Ovary (tissue), 7 donors: ENCODE measurements at regions not wholly inside any gene's neighbourhood (a gene's known extent, or its start where the extent isn't known, plus 50 kb on each side); places are given as distances from the start of the nearest gene placed in this dataset.
A peak's percentile ranks its signal among the peaks of the same experiment; 100 is the strongest.

ENCODE experiments used
- DNase-seq, 5 donors: peaks; one replicate each; pipeline ENCODE4 v3.0.0-alpha.2; 2019 to 2020
- H3K27ac ChIP-seq, 2 donors: fragments of 200-600 bp; one replicate each; pipeline versions ENCODE4 v1.5.1 to v1.8.0; 2019 to 2022
- H3K27me3 ChIP-seq: fragments of 200-600 bp; one replicate; pipeline ENCODE4 v1.8.0; 2022
- H3K36me3 ChIP-seq: fragments of 200-600 bp; sonication (generic); one replicate; pipeline ENCODE4 v1.5.1; 2019
- H3K4me1 ChIP-seq: one replicate; pipeline ENCODE4 v1.8.1; 2013; ENCODE audit warnings: mild to moderate bottlenecking, moderate library complexity; ENCODE audit not compliant: insufficient read depth
- H3K4me3 ChIP-seq: fragments of 200-600 bp; sonication (generic); one replicate; pipeline ENCODE4 v1.5.1; 2017
- H3K9me3 ChIP-seq, 2 donors: fragments of 200-600 bp in 1 of 2; sonication (generic) in 1 of 2; one replicate each; pipeline versions ENCODE4 v1.5.1 to v1.8.1; 2013 to 2019; ENCODE audit warnings: mild to moderate bottlenecking in 1 of 2, moderate library complexity in 1 of 2
- EP300 ChIP-seq: sonication (generic); formaldehyde crosslinking; IDR thresholded peaks from one replicate; pipeline ENCODE4 v1.6.1; 2017; ENCODE audit warnings: antibody characterized with exemption
- POLR2A ChIP-seq: fragments of 450-650 bp; IDR thresholded peaks from one replicate; pipeline ENCODE4 v1.6.1; 2017; ENCODE audit warnings: antibody characterized with exemption, mild to moderate bottlenecking, moderate library complexity
- WGBS, 3 donors: extraction: QIAGEN DNeasy Blood & Tissue Kit in 1 of 3; methylation state at CpG; one replicate each; pipeline versions ENCODE4 v1.1.5 to v1.1.7; 2013 to 2017; 5-methylcytosine and 5-hydroxymethylcytosine counted together
- intact Hi-C, 4 donors: fragments of 100-400 bp; cut with DNase I; formaldehyde crosslinking; loops; one replicate each; pipeline versions ENCODE4 v1.11.0 to v1.15.1; 2022 to 2023
- TF ChIP-seq, protein P1 (sequence below), 3 donors: fragments of 450-650 bp in 2 of 3; fragments of 200-600 bp in 1 of 3; IDR thresholded peaks; one replicate each; pipeline versions ENCODE4 v1.5.1 to v1.8.0; 2016 to 2022; ENCODE audit warnings: antibody characterized with exemption in 3 of 3, mild to moderate bottlenecking in 1 of 3
- donor health status: DM: no; HTN: no; CAD: no; lungs with moderate emphysema.
- donor health status: DM: no; HTN: no; CAD: no.
- donor health status: Bipolar disorder and iron deficiency.
- donor health status: DM: no; HTN: no; CAD: no.
- donor health status: DM: yes; HTN: yes; CAD: no.

DNA sequence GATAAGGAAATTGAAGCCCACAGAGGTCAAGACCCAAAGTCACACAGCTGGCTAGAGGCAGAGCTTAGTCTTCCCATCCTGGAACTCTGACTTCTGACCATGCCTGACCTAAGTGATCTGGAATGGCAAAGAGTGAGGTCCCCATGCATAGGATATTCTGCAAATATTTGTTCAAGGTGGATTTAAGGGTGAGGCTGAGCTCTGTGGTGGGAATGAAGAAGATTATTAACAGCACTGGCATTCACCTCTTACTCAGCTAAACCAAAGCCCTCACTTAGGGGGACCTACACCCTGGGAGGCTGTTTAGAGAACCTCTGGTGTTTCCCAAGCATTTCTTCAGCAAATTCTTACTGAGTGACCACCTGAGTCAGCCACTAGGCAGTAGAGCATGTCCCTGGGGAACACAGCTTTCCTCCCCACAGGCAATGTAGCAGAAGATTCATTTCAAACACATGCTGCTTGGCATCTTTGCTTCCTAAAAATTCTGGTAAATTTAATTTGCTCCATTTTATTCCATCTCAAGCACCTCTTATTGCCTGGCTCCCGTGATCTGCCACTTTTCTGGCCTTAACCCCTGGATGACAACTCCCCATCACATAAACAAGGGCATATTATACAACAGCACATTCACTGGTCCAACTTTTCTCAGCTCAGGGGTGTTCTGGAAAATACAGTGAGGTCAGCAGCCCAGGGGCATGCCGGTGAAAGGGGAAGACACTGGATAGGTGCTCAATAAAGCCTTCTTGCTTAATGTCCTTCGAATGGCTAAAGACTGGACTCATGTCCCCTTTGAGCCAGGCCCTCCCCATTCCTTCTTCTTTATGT lies 176.0 kb downstream of the ABHD5 start:
- Histone ChIP-seq H3K9me3 (no peaks in the 10 kb centered on the region), H3K27ac (no peak overlapping the region), H3K4me1 (peaks cover 4% of the 10 kb centered on the region), H3K27me3 (no peaks in the 10 kb centered on the region), H3K4me3 (no peak overlapping the region), H3K36me3 (no peaks in the 10 kb centered on the region)
- 79 to 86% (median 85%) methylated on average over 3 of the region's 3 CpGs for WGBS, 3 donors
- DNase-seq: no peak
- TF ChIP-seq, protein P1, sequence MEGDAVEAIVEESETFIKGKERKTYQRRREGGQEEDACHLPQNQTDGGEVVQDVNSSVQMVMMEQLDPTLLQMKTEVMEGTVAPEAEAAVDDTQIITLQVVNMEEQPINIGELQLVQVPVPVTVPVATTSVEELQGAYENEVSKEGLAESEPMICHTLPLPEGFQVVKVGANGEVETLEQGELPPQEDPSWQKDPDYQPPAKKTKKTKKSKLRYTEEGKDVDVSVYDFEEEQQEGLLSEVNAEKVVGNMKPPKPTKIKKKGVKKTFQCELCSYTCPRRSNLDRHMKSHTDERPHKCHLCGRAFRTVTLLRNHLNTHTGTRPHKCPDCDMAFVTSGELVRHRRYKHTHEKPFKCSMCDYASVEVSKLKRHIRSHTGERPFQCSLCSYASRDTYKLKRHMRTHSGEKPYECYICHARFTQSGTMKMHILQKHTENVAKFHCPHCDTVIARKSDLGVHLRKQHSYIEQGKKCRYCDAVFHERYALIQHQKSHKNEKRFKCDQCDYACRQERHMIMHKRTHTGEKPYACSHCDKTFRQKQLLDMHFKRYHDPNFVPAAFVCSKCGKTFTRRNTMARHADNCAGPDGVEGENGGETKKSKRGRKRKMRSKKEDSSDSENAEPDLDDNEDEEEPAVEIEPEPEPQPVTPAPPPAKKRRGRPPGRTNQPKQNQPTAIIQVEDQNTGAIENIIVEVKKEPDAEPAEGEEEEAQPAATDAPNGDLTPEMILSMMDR (IDR thresholded peaks at IDR 0.05): no peak
- TF ChIP-seq EP300 (no peak), POLR2A (no peak)
- intact Hi-C loops: loop anchor here in 1 of 4 donors (10.0 kb wide), 1 partner anchor 332 kb away; no protein-coding TSS in a partner anchor

DNA sequence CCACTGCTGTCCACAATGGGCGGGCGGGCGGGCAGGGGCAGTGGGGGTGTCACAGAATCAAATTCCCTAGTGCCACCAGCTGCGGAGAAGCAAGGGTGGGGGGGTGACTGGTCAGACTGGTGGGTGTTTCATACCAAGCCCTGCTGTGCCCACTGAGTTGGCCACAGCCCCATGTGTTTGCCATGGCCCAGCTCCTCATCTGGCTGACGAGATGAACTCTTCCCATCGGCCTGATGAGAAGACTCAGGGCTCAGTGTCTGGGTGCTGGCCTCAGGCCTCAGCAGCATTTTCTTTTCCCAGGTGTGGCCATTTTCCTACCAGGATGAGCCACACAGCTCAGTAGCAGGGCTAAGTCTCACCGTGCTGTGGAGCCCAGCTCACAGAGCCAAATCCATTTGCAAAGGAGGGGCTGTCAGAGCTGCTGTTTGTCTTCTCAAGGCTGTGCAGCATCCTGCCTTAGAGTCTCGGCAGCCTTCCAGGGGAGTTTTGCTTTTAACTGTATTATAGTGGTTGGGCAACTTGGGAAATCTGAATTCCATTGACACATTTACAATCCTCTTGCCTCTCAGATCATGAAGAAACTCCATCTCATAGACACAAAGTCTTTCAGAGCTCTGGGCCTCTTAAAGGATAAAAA lies 176.8 kb downstream of the ABHD5 start:
- no peaks in the 10 kb centered on the region for H3K9me3 ChIP-seq
- DNase-seq: peak in 3 of 5 donors; percentile 26 to 73 (median 47)
- H3K27me3 ChIP-seq: no peaks in the 10 kb centered on the region
- WGBS, 3 donors: 61 to 68% (median 63%) methylated on average over 8 of the region's 8 CpGs
- H3K36me3 ChIP-seq: no peaks in the 10 kb centered on the region
- intact Hi-C loops: loop anchor here in 1 of 4 donors (10.0 kb wide), 1 partner anchor 333 kb away; no protein-coding TSS in a partner anchor
- no peak overlapping the region for H3K27ac ChIP-seq
- TF ChIP-seq POLR2A: no peak
- TF ChIP-seq, protein P1 (IDR thresholded peaks at IDR 0.05): no peak
- TF ChIP-seq EP300: no peak
- H3K4me1 ChIP-seq: peaks cover 4% of the 10 kb centered on the region
- H3K4me3 ChIP-seq: no peak overlapping the region

DNA sequence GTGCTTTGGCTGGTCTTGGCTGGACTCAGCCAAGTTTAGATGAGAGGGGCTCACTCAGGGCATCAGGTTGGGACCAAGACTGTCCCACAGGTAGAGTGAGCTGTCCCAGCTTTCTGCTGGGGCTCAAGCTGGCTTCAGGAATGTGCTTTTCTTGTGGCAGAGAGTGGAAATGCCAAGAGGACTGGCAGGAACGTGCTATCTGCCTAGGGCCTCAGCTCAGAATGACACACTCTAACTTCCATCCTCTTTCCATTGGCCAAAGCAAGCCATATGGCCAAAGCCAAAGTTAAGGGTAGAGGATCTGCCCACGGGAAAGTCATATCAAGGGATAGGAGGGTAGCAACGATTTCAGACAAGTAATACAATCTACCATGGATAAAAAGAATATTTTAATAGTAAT lies 178.8 kb downstream of the ABHD5 start:
- no peaks in the 10 kb centered on the region for H3K36me3 ChIP-seq
- DNase-seq: no peak
- no peaks in the 10 kb centered on the region for H3K9me3 ChIP-seq
- 80 to 83% (median 82%) methylated on average over 3 of the region's 3 CpGs for WGBS, 3 donors
- H3K27ac ChIP-seq: no peak overlapping the region
- intact Hi-C loops: loop anchor here in 1 of 4 donors (10.0 kb wide), 1 partner anchor 335 kb away; no protein-coding TSS in a partner anchor
- TF ChIP-seq EP300: no peak
- no peak for TF ChIP-seq POLR2A
- TF ChIP-seq, protein P1 (IDR thresholded peaks at IDR 0.05): no peak
- peaks cover 4% of the 10 kb centered on the region for H3K4me1 ChIP-seq
- H3K4me3 ChIP-seq: no peak overlapping the region
- no peaks in the 10 kb centered on the region for H3K27me3 ChIP-seq

DNA sequence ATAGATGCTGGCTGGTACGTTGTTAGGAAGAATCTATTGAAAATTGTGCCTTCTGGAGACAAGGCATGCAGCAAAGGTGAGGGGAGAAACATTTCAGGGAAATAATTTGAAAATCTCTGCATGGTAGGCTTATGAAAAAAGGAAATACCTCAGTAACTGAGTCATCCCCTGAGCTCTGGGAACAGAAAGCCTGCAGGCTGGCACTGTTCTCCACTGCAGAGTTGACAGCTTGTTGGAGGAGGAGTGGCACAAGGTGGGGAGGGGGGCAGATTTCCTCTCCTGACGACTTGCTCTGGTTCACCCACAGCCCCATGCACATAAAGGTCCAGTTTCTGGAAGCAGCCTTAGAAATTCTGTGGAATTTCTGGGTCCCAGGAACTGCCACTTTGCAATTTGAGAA lies 179.4 kb downstream of the ABHD5 start:
- H3K9me3 ChIP-seq: no peaks in the 10 kb centered on the region
- 13 to 34% (median 22%) methylated on average over 2 of the region's 2 CpGs for WGBS, 3 donors
- DNase-seq: no peak

More for the DNA sequence above, 179.4 kb downstream of the ABHD5 start:
- no peak overlapping the region for H3K27ac ChIP-seq
- intact Hi-C loops: no loop called here
- H3K4me3 ChIP-seq: no peak overlapping the region
- no peaks in the 10 kb centered on the region for H3K27me3 ChIP-seq
- H3K36me3 ChIP-seq: no peaks in the 10 kb centered on the region
- no peak for TF ChIP-seq EP300
- TF ChIP-seq POLR2A: no peak
- TF ChIP-seq, protein P1 (IDR thresholded peaks at IDR 0.05): no peak
- peaks cover 4% of the 10 kb centered on the region for H3K4me1 ChIP-seq
